ENCODE measurements at regions not wholly inside any gene's neighbourhood (a gene's known extent, or its start where the extent isn't known, plus 50 kb on each side); places are given as distances from the start of the nearest gene placed in this dataset.

DNA sequence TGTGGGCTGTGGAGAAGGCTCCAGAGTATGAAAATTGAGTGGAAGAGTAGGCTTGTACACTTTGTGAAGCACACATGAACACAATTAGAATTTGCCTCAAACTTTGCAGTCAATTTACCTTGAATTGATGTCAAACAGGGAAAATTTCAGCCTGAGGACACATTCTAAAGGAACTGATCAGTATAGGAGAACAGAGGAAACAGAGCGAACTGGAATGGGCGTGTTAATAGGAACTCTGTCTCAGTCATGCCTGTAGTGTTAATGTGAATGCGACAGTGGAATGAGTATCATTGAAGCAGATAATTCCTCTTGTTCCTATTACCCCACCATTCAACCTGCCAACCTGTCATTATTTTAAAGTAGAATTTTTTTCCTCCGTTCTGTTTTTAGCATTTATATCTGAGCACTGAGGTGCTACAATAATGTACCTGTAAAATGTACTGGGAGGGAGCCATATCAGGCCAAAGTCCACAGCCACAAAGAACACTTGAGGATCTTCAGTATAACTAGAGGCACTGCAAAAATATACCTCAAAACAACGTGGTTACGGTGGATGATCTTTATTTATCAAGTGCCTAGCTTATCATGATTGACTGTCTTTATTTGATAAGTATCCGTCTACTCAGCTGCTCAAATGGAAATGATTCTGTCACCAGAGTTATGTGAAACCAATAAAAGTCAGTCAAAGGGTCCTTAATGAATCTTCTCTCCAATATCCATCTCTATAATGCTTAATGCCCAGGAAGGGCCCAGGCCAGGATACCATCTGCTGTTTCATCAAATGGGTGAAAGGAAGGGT is 125.3 kb upstream of the STMND1 start:
- Histone ChIP-seq H3K27ac (no peak overlapping the region), H3K27me3 (peaks cover 7% of the 10 kb centered on the region), H3K4me1 (no peaks in the 10 kb centered on the region), H3K4me3 (no peak overlapping the region), H3K36me3 (no peaks in the 10 kb centered on the region), H3K9me3 (no peaks in the 10 kb centered on the region)
- TF ChIP-seq EP300 (IDR thresholded peaks at IDR 0.05) (no peak), POLR2A (IDR thresholded peaks at IDR 0.05) (no peak)
- WGBS: 85% methylated on average over 7 of the region's 7 CpGs
- no peak for DNase-seq (ENCODE audit: low spot score in 2 of 2)

DNA sequence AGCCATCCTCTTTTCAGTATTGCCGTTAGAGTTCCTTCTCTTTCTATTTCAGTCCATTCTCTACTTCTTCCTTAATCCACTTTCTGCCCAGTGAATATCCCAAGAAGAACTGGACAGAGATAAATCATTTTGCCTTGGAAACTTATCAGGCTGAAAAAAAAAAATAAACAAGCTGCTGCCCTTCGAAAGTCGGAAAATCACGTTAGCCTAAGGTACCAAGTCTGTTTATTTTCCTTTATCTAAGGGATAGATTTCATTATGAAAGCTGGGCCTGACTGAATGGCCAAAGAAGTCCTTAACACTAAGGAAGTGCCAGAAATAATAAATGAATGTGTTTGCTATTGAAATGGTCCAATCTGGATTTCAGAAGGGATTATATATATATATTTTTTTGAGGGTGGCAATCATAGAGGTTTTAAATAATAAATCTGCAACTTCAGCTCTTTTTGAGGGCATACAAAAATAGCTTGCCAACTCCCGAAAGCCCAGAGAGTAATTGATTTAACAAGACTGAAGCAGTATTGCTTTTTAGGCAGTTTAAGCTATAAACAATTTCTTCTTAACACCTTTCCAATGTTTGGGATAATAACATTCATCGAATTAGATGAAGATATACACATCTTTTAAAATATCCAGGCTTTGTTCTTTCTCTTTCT is 127.0 kb upstream of the STMND1 start:
- no peak for DNase-seq (ENCODE audit: low spot score in 2 of 2)
- Histone ChIP-seq H3K27ac (no peak overlapping the region), H3K36me3 (no peaks in the 10 kb centered on the region), H3K4me1 (peaks cover 9% of the 10 kb centered on the region), H3K4me3 (no peak overlapping the region), H3K27me3 (peaks cover 6% of the 10 kb centered on the region), H3K9me3 (no peaks in the 10 kb centered on the region)
- TF ChIP-seq EP300 (IDR thresholded peaks at IDR 0.05): no peak
- TF ChIP-seq POLR2A (IDR thresholded peaks at IDR 0.05): no peak
- TF ChIP-seq, protein P1, sequence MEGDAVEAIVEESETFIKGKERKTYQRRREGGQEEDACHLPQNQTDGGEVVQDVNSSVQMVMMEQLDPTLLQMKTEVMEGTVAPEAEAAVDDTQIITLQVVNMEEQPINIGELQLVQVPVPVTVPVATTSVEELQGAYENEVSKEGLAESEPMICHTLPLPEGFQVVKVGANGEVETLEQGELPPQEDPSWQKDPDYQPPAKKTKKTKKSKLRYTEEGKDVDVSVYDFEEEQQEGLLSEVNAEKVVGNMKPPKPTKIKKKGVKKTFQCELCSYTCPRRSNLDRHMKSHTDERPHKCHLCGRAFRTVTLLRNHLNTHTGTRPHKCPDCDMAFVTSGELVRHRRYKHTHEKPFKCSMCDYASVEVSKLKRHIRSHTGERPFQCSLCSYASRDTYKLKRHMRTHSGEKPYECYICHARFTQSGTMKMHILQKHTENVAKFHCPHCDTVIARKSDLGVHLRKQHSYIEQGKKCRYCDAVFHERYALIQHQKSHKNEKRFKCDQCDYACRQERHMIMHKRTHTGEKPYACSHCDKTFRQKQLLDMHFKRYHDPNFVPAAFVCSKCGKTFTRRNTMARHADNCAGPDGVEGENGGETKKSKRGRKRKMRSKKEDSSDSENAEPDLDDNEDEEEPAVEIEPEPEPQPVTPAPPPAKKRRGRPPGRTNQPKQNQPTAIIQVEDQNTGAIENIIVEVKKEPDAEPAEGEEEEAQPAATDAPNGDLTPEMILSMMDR (IDR thresholded peaks at IDR 0.05): no peak
- TF ChIP-seq POLR2AphosphoS5 (IDR thresholded peaks at IDR 0.05): no peak
- WGBS: 72% methylated on average over 6 of the region's 6 CpGs

DNA sequence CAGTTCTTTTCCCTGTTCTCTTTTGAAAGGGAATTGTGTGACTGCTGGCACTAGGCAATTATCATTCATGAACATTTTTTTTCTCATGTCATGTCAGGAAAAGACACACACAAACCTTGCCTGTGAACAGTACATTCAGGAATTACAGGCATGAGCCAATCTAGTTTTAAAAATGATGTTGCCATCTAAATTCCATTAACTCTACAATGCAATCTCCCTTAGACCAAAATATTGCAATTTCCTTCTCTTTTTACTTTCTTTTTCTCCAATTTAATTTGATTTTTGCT is 127.5 kb upstream of the STMND1 start:
- Histone ChIP-seq H3K27ac (no peak overlapping the region), H3K4me1 (peaks cover 9% of the 10 kb centered on the region), H3K4me3 (no peak overlapping the region), H3K9me3 (no peaks in the 10 kb centered on the region), H3K36me3 (no peaks in the 10 kb centered on the region), H3K27me3 (peaks cover 4% of the 10 kb centered on the region)
- TF ChIP-seq, protein P1 (IDR thresholded peaks at IDR 0.05): no peak
- TF ChIP-seq EP300 (IDR thresholded peaks at IDR 0.05): no peak
- TF ChIP-seq POLR2A (IDR thresholded peaks at IDR 0.05): no peak
- no peak for TF ChIP-seq POLR2AphosphoS5 (IDR thresholded peaks at IDR 0.05)
- no peak for DNase-seq (ENCODE audit: low spot score in 2 of 2)

DNA sequence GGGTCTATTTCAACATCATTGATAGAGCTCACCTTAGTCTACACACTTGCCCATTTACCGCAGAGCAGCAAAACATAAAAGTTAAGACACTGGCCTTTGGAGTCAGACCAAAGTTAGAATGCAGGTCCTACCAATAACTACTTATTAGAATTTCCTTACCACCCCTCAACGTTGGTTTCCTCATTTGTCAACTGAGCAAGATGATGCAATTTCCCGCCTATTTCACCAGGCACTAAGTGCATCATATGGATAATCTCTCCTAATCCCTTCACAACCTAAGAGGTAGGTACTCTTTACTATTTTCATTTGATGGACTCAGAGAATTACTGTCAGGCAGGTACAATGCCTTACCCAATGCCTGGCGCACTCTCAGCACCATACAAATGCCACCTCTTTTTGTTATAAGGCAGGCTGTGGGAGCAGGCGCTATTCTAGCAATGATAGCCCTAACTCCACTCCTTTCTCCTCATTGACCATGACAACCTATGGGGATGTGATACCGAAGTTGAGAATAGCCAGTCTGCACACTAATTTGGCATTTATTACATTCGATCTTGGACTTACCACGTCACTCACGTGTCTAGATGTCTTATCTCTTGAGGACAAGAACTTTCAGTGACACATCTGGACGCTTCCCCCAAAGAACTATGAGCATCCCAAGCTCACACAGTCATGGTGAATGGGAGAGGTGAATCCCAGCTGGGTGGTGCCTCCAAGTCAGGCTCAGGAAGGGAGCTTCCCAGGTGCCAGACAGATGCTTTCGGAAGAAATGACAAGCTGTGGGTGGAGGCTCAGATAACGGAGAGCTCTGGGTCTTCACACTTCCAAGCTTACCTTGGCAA is 128.1 kb upstream of the STMND1 start:
- H3K4me1 ChIP-seq: peaks cover 9% of the 10 kb centered on the region
- H3K27ac ChIP-seq: no peak overlapping the region
- H3K27me3 ChIP-seq: peaks cover 4% of the 10 kb centered on the region
- no peak for TF ChIP-seq POLR2AphosphoS5 (IDR thresholded peaks at IDR 0.05)
- TF ChIP-seq, protein P1 (IDR thresholded peaks at IDR 0.05): no peak
- TF ChIP-seq POLR2A (IDR thresholded peaks at IDR 0.05): no peak
- TF ChIP-seq EP300 (IDR thresholded peaks at IDR 0.05): no peak
- H3K9me3 ChIP-seq: no peaks in the 10 kb centered on the region
- H3K4me3 ChIP-seq: no peak overlapping the region
- 74% methylated on average over 12 of the region's 12 CpGs for WGBS
- no peaks in the 10 kb centered on the region for H3K36me3 ChIP-seq
- DNase-seq (ENCODE audit: low spot score in 2 of 2): no peak

DNA sequence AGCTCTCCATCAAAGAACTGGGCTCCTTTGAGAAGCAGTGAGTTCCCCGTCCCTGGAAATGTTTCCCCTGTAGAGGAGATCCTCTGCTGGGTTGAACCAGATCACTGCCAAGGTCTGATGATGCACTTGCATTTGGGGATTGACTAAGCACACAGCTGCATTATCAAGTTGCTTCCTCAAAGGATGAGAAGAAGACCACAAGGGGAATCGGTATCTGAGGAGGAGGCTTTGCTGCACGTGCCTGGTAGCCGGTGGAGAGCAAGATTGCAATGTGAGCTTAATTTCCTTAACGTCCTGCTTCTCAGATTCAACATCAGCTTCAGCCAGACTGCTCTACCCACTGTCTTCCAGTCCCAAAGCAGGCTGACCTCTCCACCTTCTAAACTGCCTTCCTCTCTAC is 128.8 kb upstream of the STMND1 start:
- Histone ChIP-seq H3K27me3 (peaks cover 4% of the 10 kb centered on the region), H3K4me1 (peaks cover 9% of the 10 kb centered on the region), H3K9me3 (no peaks in the 10 kb centered on the region), H3K4me3 (no peak overlapping the region), H3K36me3 (no peaks in the 10 kb centered on the region), H3K27ac (no peak overlapping the region)
- WGBS: 79% methylated on average over 5 of the region's 5 CpGs
- DNase-seq (ENCODE audit: low spot score in 2 of 2): no peak
- TF ChIP-seq POLR2A (IDR thresholded peaks at IDR 0.05) (no peak), POLR2AphosphoS5 (IDR thresholded peaks at IDR 0.05) (no peak), EP300 (IDR thresholded peaks at IDR 0.05) (no peak)
- TF ChIP-seq, protein P1 (IDR thresholded peaks at IDR 0.05): no peak

Measured in suprapubic skin (tissue), 4 donors.